Urinary bladder (tissue), 4 donors: ENCODE measurements at regions not wholly inside any gene's neighbourhood (a gene's known extent, or its start where the extent isn't known, plus 50 kb on each side); places are given as distances from the start of the nearest gene placed in this dataset. TPM values are rescaled to one million over a fixed set of nuclear protein-coding genes. Genes with fewer than 3 reads are reported as not detected.

ENCODE experiments used
- DNase-seq: peaks from one replicate; pipeline ENCODE4 v3.0.0-alpha.2; 2015; ENCODE audit errors: extremely low spot score
- H3K27ac ChIP-seq: one replicate; pipeline ENCODE4 v1.5.1; 2013; ENCODE audit warnings: low read depth, mild to moderate bottlenecking, moderate library complexity
- H3K36me3 ChIP-seq: one replicate; pipeline ENCODE4 v1.6.1; 2013; ENCODE audit warnings: mild to moderate bottlenecking, moderate library complexity; ENCODE audit not compliant: insufficient read depth
- H3K4me1 ChIP-seq: one replicate; pipeline ENCODE4 v1.6.1; 2013; ENCODE audit warnings: mild to moderate bottlenecking, moderate library complexity; ENCODE audit not compliant: insufficient read depth
- H3K4me3 ChIP-seq: one replicate; pipeline ENCODE4 v1.5.1; 2013; ENCODE audit warnings: low read depth, low read length
- WGBS: extraction: QIAGEN DNeasy Blood & Tissue Kit; methylation state at CpG from one replicate; pipeline ENCODE4 v1.1.7; 2013; 5-methylcytosine and 5-hydroxymethylcytosine counted together
- small RNA-seq: library from RNA; depleted of rRNA; stranded (forward); fragments of <200 nt; gene quantifications from one replicate; pipeline ENCODE3, GENCODE V24; 2014
- donor health status: healthy with polysubstance abuse.
- donor health status: healthy.

DNA sequence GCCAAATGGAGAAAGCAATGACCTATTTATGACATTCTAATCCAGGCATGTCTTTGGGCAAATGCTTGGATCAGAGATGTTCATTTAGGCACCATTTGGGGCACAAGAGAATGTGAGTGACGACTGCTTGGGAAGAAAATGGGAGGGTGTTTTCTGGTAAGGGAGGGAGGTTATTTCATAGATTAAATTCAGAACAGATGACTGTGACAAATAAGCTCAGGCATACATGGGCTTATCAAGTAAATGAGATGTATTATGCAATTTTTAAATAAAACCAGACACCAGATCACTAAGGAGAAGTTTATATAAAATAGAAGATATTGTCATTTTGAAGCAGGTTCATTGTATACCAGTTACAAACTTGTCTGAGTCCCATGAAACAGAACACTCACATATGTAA is 71.4 kb upstream of the UGT8 start:
- Histone ChIP-seq H3K36me3 (no peaks in the 10 kb centered on the region), H3K4me3 (no peak overlapping the region), H3K4me1 (no peaks in the 10 kb centered on the region), H3K27ac (no peak overlapping the region)
- DNase-seq, result no peak
- WGBS, result 66% methylated on average over 1 of the region's 1 CpG

DNA sequence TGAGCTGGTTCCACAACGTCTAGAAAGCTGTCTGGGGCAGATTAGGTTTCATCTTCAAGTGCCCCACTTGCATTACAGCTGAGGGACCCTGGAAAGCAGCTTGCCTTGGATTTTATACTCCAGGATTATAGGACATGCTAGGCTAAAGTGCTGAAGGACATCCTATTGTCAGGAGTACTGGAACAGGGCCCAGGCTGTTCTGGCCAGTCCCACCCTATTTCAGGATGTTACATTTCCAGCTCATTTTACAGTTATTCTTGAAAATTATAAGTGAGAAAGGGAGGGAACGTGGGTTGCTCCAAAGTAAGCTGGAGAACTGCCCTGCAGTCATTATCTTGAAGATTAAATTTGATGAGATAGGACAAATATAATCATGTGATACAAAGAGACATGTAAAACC is 71.0 kb upstream of the UGT8 start:
- H3K27ac ChIP-seq, result no peak overlapping the region
- no peak for DNase-seq
- WGBS, result 12% methylated on average over 2 of the region's 2 CpGs
- no peaks in the 10 kb centered on the region for H3K36me3 ChIP-seq
- no peaks in the 10 kb centered on the region for H3K4me1 ChIP-seq
- H3K4me3 ChIP-seq, result no peak overlapping the region

DNA sequence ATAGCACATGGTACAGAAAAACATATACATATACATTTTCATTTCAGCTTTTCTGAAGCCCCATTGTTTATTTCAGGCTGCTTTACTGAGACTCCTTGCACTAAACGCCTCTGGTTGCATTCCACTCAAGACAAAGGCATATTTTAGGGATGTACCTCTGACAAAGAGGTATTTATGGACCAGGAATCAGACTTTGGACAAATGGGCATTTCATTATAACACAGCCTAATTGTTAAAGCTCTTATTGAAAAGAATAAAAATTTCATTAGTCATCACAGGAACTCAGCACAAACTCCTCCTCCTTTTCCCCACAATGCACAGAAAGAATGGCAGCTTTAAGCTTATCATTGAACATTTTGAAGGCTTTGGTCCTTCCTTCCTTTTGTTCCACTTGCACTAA is 62.9 kb upstream of the UGT8 start:
- Histone ChIP-seq H3K4me3 (no peak overlapping the region), H3K27ac (no peak overlapping the region), H3K4me1 (no peaks in the 10 kb centered on the region), H3K36me3 (no peaks in the 10 kb centered on the region)
- WGBS, result 34% methylated on average over 1 of the region's 1 CpG
- DNase-seq, result no peak

DNA sequence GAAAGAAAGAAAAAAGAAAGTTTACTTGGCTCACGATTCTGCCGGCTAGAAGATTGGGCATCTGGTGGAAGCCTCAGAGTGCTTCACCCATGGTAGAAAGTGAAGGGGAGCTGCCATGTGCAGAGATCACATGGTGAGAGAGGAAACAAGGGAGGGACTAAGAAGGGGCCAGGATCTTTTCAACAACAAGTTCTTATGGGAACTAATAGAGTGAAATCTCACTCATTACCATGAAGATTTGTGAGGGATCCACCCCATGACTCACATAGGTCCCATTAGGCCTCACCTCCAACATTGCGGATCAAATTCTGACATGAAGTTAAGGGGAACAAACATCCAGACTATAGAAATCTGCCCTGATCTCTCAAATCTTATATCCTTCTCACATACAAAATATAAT is 61.3 kb upstream of the UGT8 start:
- no peak overlapping the region for H3K4me3 ChIP-seq
- no peak overlapping the region for H3K27ac ChIP-seq
- 51% methylated on average over 3 of the region's 3 CpGs for WGBS
- H3K4me1 ChIP-seq, result no peaks in the 10 kb centered on the region
- DNase-seq, result no peak
- no peaks in the 10 kb centered on the region for H3K36me3 ChIP-seq

DNA sequence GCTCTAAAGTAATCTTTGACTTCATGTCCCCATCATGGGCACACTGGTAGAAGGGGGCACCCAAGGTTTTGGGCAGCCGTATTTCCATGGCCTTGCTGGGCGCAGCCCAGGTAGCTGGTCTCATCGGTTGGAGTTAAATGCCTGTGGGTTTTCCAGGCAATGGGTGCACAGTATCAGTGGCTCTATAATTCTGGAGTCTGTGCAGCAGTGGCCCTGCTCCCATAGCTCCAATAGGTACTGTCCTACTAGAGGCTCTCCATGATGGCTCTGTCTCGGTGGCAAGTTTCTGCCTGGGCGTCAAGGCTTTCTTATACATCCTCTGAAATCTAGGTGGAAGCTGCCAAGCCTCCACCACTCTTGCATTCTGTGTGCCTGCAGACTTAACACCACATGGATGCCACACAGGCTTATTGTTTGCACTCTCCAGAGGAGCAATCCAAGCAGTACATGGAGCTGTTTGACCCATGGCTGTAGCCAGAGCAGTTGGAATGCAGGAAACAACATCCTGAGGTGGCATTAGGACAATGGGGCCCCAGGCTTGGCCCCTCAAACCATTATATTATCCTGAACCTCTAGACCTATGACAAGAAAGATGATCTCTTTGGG is 60.5 kb upstream of the UGT8 start:
- no peaks in the 10 kb centered on the region for H3K36me3 ChIP-seq
- H3K4me3 ChIP-seq, result no peak overlapping the region
- no peak for DNase-seq
- H3K27ac ChIP-seq, result no peak overlapping the region
- H3K4me1 ChIP-seq, result no peaks in the 10 kb centered on the region
- WGBS, result 95% methylated on average over 5 of the region's 5 CpGs

DNA sequence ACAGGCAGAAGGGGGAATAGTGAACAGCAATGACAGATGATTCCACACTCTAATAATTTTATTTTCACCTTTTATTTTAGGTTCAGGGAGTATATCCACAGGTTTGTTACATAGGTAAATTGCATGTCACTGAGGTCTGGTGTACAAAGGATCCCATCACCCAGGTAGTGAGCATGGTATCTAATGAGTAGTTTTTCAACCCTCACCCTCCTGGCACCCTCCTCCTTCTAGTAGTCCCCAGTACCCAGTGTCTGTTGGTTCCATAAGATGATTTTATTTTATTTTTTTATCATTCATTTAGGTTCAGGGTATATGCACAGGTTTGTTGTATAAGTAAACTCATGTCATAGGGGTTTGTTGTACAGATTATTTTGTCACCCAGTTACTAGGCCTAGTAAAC is 58.6 kb upstream of the UGT8 start:
- no peak for DNase-seq
- Histone ChIP-seq H3K27ac (no peak overlapping the region), H3K36me3 (no peaks in the 10 kb centered on the region), H3K4me3 (no peak overlapping the region), H3K4me1 (no peaks in the 10 kb centered on the region)

DNA sequence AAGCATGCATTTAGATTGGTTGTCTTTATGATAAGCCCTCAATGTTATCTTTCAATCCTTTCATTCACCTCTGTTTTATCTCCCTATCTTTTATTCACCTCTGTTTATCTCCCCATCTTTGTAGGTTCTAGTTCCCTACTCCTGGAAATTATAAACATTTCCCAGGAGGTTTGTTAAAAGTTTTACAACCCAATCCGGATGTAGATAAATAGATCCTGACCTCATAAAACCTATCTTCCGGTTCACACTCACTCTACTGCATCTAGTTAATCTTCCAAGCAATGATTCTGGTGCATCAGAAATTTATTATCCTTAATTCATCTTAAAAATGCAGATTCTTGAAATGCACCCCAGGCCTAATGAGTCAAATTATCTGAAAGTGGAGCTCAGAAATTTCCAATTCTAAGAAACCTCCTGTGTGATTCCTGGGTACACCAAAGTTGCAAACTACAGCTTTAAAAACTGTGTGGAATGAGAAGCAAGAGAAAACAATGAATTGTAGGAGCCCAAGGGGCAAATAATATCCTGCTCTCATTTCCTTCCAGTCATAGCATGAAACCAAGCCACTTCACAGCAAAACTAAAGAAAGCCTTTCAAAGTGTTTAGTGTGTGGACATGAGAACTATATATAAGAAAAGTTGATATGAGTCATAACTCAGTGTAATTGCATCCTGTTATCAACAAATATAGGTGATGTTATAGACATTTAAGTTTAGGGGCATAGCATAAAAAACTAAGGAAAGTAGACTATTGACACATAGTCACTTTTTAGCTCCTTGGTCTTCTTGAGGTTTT is 51.1 kb upstream of the UGT8 start:
- DNase-seq, result no peak
- H3K4me3 ChIP-seq, result no peak overlapping the region
- no peak overlapping the region for H3K27ac ChIP-seq
- H3K4me1 ChIP-seq, result no peaks in the 10 kb centered on the region
- WGBS, result 16% methylated on average over 2 of the region's 2 CpGs
- no peaks in the 10 kb centered on the region for H3K36me3 ChIP-seq

Small RNA genes in the stretch of these regions (small RNA-seq; reads per million reads assigned to genes)
- not detected for gene AC093815.1
